Fibroblast of mammary gland (primary cell): ENCODE measurements at regions not wholly inside any gene's neighbourhood (a gene's known extent, or its start where the extent isn't known, plus 50 kb on each side); places are given as distances from the start of the nearest gene placed in this dataset.

Experiments
- DNase-seq: peaks from one replicate; pipeline ENCODE4 v3.0.0-alpha.2; 2010; ENCODE audit warnings: low read depth
- H3K4me3 ChIP-seq: 2 replicates; pipeline ENCODE4 v1.5.1; 2011; ENCODE audit warnings: low read depth, mild to moderate bottlenecking, low read length, moderate library complexity; ENCODE audit not compliant: control insufficient read depth
- CTCF ChIP-seq: conservative IDR thresholded peaks from 2 replicates; pipeline ENCODE4 v1.5.1; 2011; ENCODE audit warnings: low read depth, low read length, inconsistent platforms; ENCODE audit not compliant: control insufficient read depth, insufficient read depth

- no peak overlapping the region for H3K4me3 ChIP-seq
- DNase-seq: no peak
- TF ChIP-seq CTCF: no peak
Measured at GRCh38 chr3:78177780-78178179, 1137.9 kb downstream of the ROBO2 start.

GRCh38 chr3:78178209-78178608, 1138.3 kb downstream of the ROBO2 start:
- TF ChIP-seq CTCF: no peak
- no peak for DNase-seq
- H3K4me3 ChIP-seq: no peak overlapping the region

- no peak for DNase-seq
- TF ChIP-seq CTCF: no peak
Measured at GRCh38 chr3:78178740-78179363, 1139.0 kb downstream of the ROBO2 start.

GRCh38 chr3:78183906-78184599, 1144.2 kb downstream of the ROBO2 start:
- no peak for TF ChIP-seq CTCF
- no peak for DNase-seq
- no peak overlapping the region for H3K4me3 ChIP-seq

More at GRCh38 chr3:78178740-78179363, 1139.0 kb downstream of the ROBO2 start:
- no peak overlapping the region for H3K4me3 ChIP-seq

- H3K4me3 ChIP-seq: no peak overlapping the region
- no peak for TF ChIP-seq CTCF
- no peak for DNase-seq
Measured at GRCh38 chr3:78186404-78186803, 1146.5 kb downstream of the ROBO2 start.

GRCh38 chr3:78201091-78201490, 1161.2 kb downstream of the ROBO2 start:
- TF ChIP-seq CTCF: no peak
- peak; percentile 1 for DNase-seq
- H3K4me3 ChIP-seq: no peak overlapping the region
